ENCODE measurements at regions not wholly inside any gene's neighbourhood (a gene's known extent, or its start where the extent isn't known, plus 50 kb on each side); places are given as distances from the start of the nearest gene placed in this dataset.

GRCh38 chr4:74628852-74629620 is 165.3 kb downstream of the BTC start:
- H3K4me3 ChIP-seq (ENCODE audit: low read depth, low read length) = no peak overlapping the region
- no peak for TF ChIP-seq CTCF (conservative IDR thresholded peaks at IDR 0.05; ENCODE audit: low read depth, low read length)
- no peak for DNase-seq (ENCODE audit: low read depth)

- no peak for DNase-seq (ENCODE audit: low read depth)
- TF ChIP-seq CTCF (conservative IDR thresholded peaks at IDR 0.05; ENCODE audit: low read depth, low read length) = no peak
- no peak overlapping the region for H3K4me3 ChIP-seq (ENCODE audit: low read depth, low read length)
Measured at GRCh38 chr4:74630551-74630950, 163.8 kb downstream of the BTC start.

GRCh38 chr4:74631338-74631737 is 163.0 kb downstream of the BTC start:
- H3K4me3 ChIP-seq (ENCODE audit: low read depth, low read length) = no peak overlapping the region
- no peak for DNase-seq (ENCODE audit: low read depth)
- no peak for TF ChIP-seq CTCF (conservative IDR thresholded peaks at IDR 0.05; ENCODE audit: low read depth, low read length)

GRCh38 chr4:74631988-74632387 is 162.3 kb downstream of the BTC start:
- no peak for DNase-seq (ENCODE audit: low read depth)
- H3K4me3 ChIP-seq (ENCODE audit: low read depth, low read length) = no peak overlapping the region
- no peak for TF ChIP-seq CTCF (conservative IDR thresholded peaks at IDR 0.05; ENCODE audit: low read depth, low read length)

GRCh38 chr4:74632634-74633033 is 161.7 kb downstream of the BTC start:
- no peak overlapping the region for H3K4me3 ChIP-seq (ENCODE audit: low read depth, low read length)
- no peak for TF ChIP-seq CTCF (conservative IDR thresholded peaks at IDR 0.05; ENCODE audit: low read depth, low read length)
- peak; percentile 93 for DNase-seq (ENCODE audit: low read depth)

GRCh38 chr4:74635074-74635473 is 159.2 kb downstream of the BTC start:
- no peak for TF ChIP-seq CTCF (conservative IDR thresholded peaks at IDR 0.05; ENCODE audit: low read depth, low read length)
- DNase-seq (ENCODE audit: low read depth) = no peak
- H3K4me3 ChIP-seq (ENCODE audit: low read depth, low read length) = no peak overlapping the region

- no peak for DNase-seq (ENCODE audit: low read depth)
- H3K4me3 ChIP-seq (ENCODE audit: low read depth, low read length) = no peak overlapping the region
- TF ChIP-seq CTCF (conservative IDR thresholded peaks at IDR 0.05; ENCODE audit: low read depth, low read length) = no peak
Measured at GRCh38 chr4:74635490-74636123, 158.7 kb downstream of the BTC start.
